GM13976 (cell line): ENCODE measurements at regions not wholly inside any gene's neighbourhood (a gene's known extent, or its start where the extent isn't known, plus 50 kb on each side); places are given as distances from the start of the nearest gene placed in this dataset.

Experiments used
- DNase-seq: peaks from one replicate; pipeline ENCODE4 v3.0.0; 2012; ENCODE audit warnings: low spot score
- CTCF ChIP-seq: IDR thresholded peaks from 2 replicates; pipeline ENCODE4 v1.5.1; 2012; ENCODE audit warnings: borderline replicate concordance, mild to moderate bottlenecking; ENCODE audit not compliant: insufficient read depth; ENCODE audit errors: extremely low read depth, missing control alignments, control extremely low read depth
- in situ Hi-C: fragments of 300-500 bp; cut with MboI; formaldehyde crosslinking; loops from one replicate; pipeline ENCODE4 v1.12.0; 2022; ENCODE audit warnings: low sequenced_read_pairs, mixed read lengths, inconsistent platforms; ENCODE audit not compliant: unreplicated experiment

- TF ChIP-seq CTCF = no peak
- in situ Hi-C loops = no loop called here
- DNase-seq = no peak
Measured at GRCh38 chr1:2949966-2950925, 71.0 kb upstream of the ACTRT2 start.

GRCh38 chr1:2950926-2951305, 70.4 kb upstream of the ACTRT2 start:
- no peak for TF ChIP-seq CTCF
- in situ Hi-C loops = no loop called here
- no peak for DNase-seq

- no peak for DNase-seq
- in situ Hi-C loops = no loop called here
- TF ChIP-seq CTCF = no peak
Measured at GRCh38 chr1:2951856-2952255, 69.4 kb upstream of the ACTRT2 start.

GRCh38 chr1:2952371-2952770, 68.9 kb upstream of the ACTRT2 start:
- in situ Hi-C loops = no loop called here
- no peak for DNase-seq
- no peak for TF ChIP-seq CTCF

- in situ Hi-C loops = no loop called here
- no peak for DNase-seq
- TF ChIP-seq CTCF = no peak
Measured at GRCh38 chr1:2952992-2953391, 68.3 kb upstream of the ACTRT2 start.

GRCh38 chr1:2953688-2954285, 67.5 kb upstream of the ACTRT2 start:
- no peak for TF ChIP-seq CTCF
- DNase-seq = no peak
- in situ Hi-C loops = no loop called here
